ENCODE measurements at regions not wholly inside any gene's neighbourhood (a gene's known extent, or its start where the extent isn't known, plus 50 kb on each side); places are given as distances from the start of the nearest gene placed in this dataset.

DNA sequence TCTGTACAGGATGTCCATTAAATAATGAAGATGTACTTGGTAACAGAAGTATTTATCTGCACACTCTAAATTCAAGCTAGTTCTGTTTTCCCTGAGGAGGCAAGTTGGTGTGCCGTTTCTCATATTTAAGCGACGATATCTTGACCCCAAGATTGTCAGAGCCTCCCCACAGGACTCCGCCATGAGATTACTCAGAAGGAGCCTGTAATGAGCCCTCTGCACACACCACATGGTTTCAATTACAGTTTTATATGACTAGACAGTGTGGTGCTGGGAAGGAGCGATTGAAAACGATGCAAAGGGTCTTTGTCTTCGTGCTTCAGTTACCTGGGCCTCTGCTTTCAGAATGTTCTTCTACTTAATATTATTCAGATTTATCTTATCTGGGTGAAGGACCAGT, 840.4 kb upstream of the WWC1 start:
- no peak overlapping the region for H3K4me2 ChIP-seq (replicated peaks; ENCODE audit: extremely low read depth, low read length, poor library complexity, severe bottlenecking)
- H4K20me1 ChIP-seq (ENCODE audit: insufficient read depth, low read length): no peaks in the 10 kb centered on the region
- Mint-ChIP-seq H3K36me3 (no peaks in the 10 kb centered on the region), H3K9me3 (peaks cover 0 to 4% (median 2%) of the 10 kb centered on the region in 7 donors), H3K4me1 (no peaks in the 10 kb centered on the region), H3K4me3 (no peak overlapping the region), H3K27me3 (ENCODE audit: low read depth in 3 of 3) (peaks cover 0 to 1% (median 0%) of the 10 kb centered on the region in 3 donors), H3K27ac (no peak overlapping the region)
- H3K4me3 ChIP-seq (replicated peaks in 1 of 3; ENCODE audit: low read depth in 2 of 3, low read length in 3 of 3): no peak overlapping the region
- no peaks in the 10 kb centered on the region for H3K79me2 ChIP-seq (ENCODE audit: insufficient read depth, low read length)
- H3K27me3 ChIP-seq (ENCODE audit: control insufficient read depth in 2 of 2, insufficient read depth in 2 of 2, low read length in 2 of 2): no peaks in the 10 kb centered on the region
- H3K27ac ChIP-seq (ENCODE audit: low read depth in 1 of 2, low read length in 2 of 2): no peak overlapping the region
- no CpG with 5 or more reads among the region's 7 CpGs for WGBS (ENCODE audit: insufficient coverage)
- no peak for DNase-seq
- H3K36me3 ChIP-seq (replicated peaks in 1 of 2; ENCODE audit: control insufficient read depth in 1 of 2, insufficient read depth in 2 of 2, low read length in 2 of 2): no peaks in the 10 kb centered on the region
- no peaks in the 10 kb centered on the region for H3K9me3 ChIP-seq (replicated peaks in 1 of 2; ENCODE audit: control insufficient read depth in 1 of 2, insufficient read depth in 1 of 2, low read length in 2 of 2)
- intact Hi-C loops (cut with micrococcal nuclease): no loop called here
- H3K9ac ChIP-seq (ENCODE audit: insufficient read depth, low read length, poor library complexity, severe bottlenecking): no peak overlapping the region
- H2AFZ ChIP-seq (ENCODE audit: insufficient read depth, low read depth, low read length, poor library complexity, severe bottlenecking): no peak overlapping the region
- no peaks in the 10 kb centered on the region for H3K4me1 ChIP-seq (ENCODE audit: control insufficient read depth in 1 of 2, insufficient read depth in 2 of 2, low read length in 2 of 2)
- TF ChIP-seq, protein P1, sequence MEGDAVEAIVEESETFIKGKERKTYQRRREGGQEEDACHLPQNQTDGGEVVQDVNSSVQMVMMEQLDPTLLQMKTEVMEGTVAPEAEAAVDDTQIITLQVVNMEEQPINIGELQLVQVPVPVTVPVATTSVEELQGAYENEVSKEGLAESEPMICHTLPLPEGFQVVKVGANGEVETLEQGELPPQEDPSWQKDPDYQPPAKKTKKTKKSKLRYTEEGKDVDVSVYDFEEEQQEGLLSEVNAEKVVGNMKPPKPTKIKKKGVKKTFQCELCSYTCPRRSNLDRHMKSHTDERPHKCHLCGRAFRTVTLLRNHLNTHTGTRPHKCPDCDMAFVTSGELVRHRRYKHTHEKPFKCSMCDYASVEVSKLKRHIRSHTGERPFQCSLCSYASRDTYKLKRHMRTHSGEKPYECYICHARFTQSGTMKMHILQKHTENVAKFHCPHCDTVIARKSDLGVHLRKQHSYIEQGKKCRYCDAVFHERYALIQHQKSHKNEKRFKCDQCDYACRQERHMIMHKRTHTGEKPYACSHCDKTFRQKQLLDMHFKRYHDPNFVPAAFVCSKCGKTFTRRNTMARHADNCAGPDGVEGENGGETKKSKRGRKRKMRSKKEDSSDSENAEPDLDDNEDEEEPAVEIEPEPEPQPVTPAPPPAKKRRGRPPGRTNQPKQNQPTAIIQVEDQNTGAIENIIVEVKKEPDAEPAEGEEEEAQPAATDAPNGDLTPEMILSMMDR (IDR thresholded peaks at IDR 0.05): no peak

DNA sequence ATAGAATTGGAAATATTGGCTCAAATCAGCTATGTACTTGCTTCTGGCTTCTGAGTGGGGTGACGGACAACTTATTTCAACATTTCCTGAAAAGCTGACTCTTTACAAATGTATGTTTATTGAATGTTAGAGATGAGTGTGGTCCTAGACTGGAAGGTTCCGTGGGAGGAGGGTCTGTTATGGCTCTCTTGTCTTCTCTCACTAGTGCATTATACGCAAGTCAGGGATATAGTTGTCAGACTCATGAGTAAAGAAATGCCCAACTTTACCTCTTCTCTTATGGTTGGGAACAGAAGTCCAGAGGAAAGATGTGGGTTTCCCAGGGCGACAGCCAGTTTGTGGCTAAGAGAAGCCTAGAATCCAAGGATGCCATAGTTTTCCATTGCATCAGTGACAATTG, 839.3 kb upstream of the WWC1 start:
- H3K4me1 Mint-ChIP-seq: no peaks in the 10 kb centered on the region
- no peaks in the 10 kb centered on the region for H3K4me1 ChIP-seq (ENCODE audit: control insufficient read depth in 1 of 2, insufficient read depth in 2 of 2, low read length in 2 of 2)
- H3K36me3 ChIP-seq (replicated peaks in 1 of 2; ENCODE audit: control insufficient read depth in 1 of 2, insufficient read depth in 2 of 2, low read length in 2 of 2): no peaks in the 10 kb centered on the region
- H2AFZ ChIP-seq (ENCODE audit: insufficient read depth, low read depth, low read length, poor library complexity, severe bottlenecking): no peak overlapping the region
- H3K79me2 ChIP-seq (ENCODE audit: insufficient read depth, low read length): no peaks in the 10 kb centered on the region
- intact Hi-C loops (cut with micrococcal nuclease): no loop called here
- no peak overlapping the region for H3K27ac ChIP-seq (ENCODE audit: low read depth in 1 of 2, low read length in 2 of 2)
- H3K4me2 ChIP-seq (replicated peaks; ENCODE audit: extremely low read depth, low read length, poor library complexity, severe bottlenecking): no peak overlapping the region
- TF ChIP-seq, protein P1 (IDR thresholded peaks at IDR 0.05): no peak
- WGBS (ENCODE audit: insufficient coverage): 90% methylated on average over 2 of the region's 4 CpGs
- no peaks in the 10 kb centered on the region for H3K36me3 Mint-ChIP-seq
- H3K9ac ChIP-seq (ENCODE audit: insufficient read depth, low read length, poor library complexity, severe bottlenecking): no peak overlapping the region
- H3K4me3 ChIP-seq (replicated peaks in 1 of 3; ENCODE audit: low read depth in 2 of 3, low read length in 3 of 3): no peak overlapping the region
- DNase-seq: no peak
- H3K27me3 Mint-ChIP-seq (ENCODE audit: low read depth in 3 of 3): peaks cover 0 to 1% (median 0%) of the 10 kb centered on the region in 3 donors
- no peaks in the 10 kb centered on the region for H3K27me3 ChIP-seq (ENCODE audit: control insufficient read depth in 2 of 2, insufficient read depth in 2 of 2, low read length in 2 of 2)
- no peaks in the 10 kb centered on the region for H3K9me3 ChIP-seq (replicated peaks in 1 of 2; ENCODE audit: control insufficient read depth in 1 of 2, insufficient read depth in 1 of 2, low read length in 2 of 2)
- no peak overlapping the region for H3K27ac Mint-ChIP-seq
- no peak overlapping the region for H3K4me3 Mint-ChIP-seq
- no peaks in the 10 kb centered on the region for H4K20me1 ChIP-seq (ENCODE audit: insufficient read depth, low read length)
- H3K9me3 Mint-ChIP-seq: peaks cover 0 to 4% (median 2%) of the 10 kb centered on the region in 7 donors

Measured in CD14-positive monocyte (primary cell).